B cell (primary cell): ENCODE measurements at regions not wholly inside any gene's neighbourhood (a gene's known extent, or its start where the extent isn't known, plus 50 kb on each side); places are given as distances from the start of the nearest gene placed in this dataset.

Experiments
- EZH2 ChIP-seq: IDR thresholded peaks from 2 replicates; pipeline ENCODE4 v1.6.1; 2012; ENCODE audit warnings: borderline replicate concordance, low read depth, mild to moderate bottlenecking, moderate library complexity, low read length; ENCODE audit not compliant: insufficient read depth, poor library complexity, severe bottlenecking
- TF ChIP-seq, protein P1 (sequence below): fragments of 200-600 bp; IDR thresholded peaks from one replicate; pipeline ENCODE4 v1.8.0; 2022; ENCODE audit warnings: antibody characterized with exemption, mild to moderate bottlenecking

GRCh38 chr5:89293810-89294209 is 410.8 kb upstream of the MEF2C start:
- TF ChIP-seq, protein P1, sequence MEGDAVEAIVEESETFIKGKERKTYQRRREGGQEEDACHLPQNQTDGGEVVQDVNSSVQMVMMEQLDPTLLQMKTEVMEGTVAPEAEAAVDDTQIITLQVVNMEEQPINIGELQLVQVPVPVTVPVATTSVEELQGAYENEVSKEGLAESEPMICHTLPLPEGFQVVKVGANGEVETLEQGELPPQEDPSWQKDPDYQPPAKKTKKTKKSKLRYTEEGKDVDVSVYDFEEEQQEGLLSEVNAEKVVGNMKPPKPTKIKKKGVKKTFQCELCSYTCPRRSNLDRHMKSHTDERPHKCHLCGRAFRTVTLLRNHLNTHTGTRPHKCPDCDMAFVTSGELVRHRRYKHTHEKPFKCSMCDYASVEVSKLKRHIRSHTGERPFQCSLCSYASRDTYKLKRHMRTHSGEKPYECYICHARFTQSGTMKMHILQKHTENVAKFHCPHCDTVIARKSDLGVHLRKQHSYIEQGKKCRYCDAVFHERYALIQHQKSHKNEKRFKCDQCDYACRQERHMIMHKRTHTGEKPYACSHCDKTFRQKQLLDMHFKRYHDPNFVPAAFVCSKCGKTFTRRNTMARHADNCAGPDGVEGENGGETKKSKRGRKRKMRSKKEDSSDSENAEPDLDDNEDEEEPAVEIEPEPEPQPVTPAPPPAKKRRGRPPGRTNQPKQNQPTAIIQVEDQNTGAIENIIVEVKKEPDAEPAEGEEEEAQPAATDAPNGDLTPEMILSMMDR: no peak
- no peak for TF ChIP-seq EZH2
